HEK293 (cell line): ENCODE measurements at regions not wholly inside any gene's neighbourhood (a gene's known extent, or its start where the extent isn't known, plus 50 kb on each side); places are given as distances from the start of the nearest gene placed in this dataset.

Experiments used
- CTCF ChIA-PET: fragments of 350-600 bp; formaldehyde crosslinking; extraction: SDS; loops from one replicate; lab custom pipeline; 2021; ENCODE audit warnings: antibody characterized with exemption; lab: Yijun Ruan, JAX
- POLR2A ChIA-PET: fragments of 300-600 bp; formaldehyde crosslinking; extraction: SDS; loops from one replicate; lab custom pipeline; 2020; ENCODE audit warnings: antibody characterized with exemption, inconsistent platforms; lab: Yijun Ruan, JAX
- H3K27ac ChIP-seq: fragments of 200-500 bp; sonication (Bioruptor generic); 2 replicates; pipeline ENCODE4 v1.5.1; 2014; ENCODE audit warnings: low read depth, low read length, control low read depth, inconsistent platforms; ENCODE audit errors: extremely low read depth
- H3K36me3 ChIP-seq, 2 experiments: fragments of 200-500 bp in 1 of 2; sonication (Bioruptor generic) in 1 of 2; 1 replicate in 1 of 2; 2 replicates in 1 of 2; pipeline ENCODE4 v1.5.1; 2014 to 2017; ENCODE audit warnings: inconsistent platforms in 2 of 2, low read length in 2 of 2; ENCODE audit not compliant: control insufficient read depth in 2 of 2, insufficient read depth in 1 of 2
- H3K4me1 ChIP-seq: fragments of 200-500 bp; sonication (Bioruptor generic); 2 replicates; pipeline ENCODE4 v1.5.1; 2014; ENCODE audit warnings: mild to moderate bottlenecking, low read length, inconsistent platforms; ENCODE audit not compliant: control insufficient read depth, insufficient read depth
- H3K4me3 ChIP-seq: 2 replicates; pipeline ENCODE4 v1.5.1; 2011; ENCODE audit warnings: low read depth, mild to moderate bottlenecking, control low read depth, low read length, moderate library complexity
- H3K9me3 ChIP-seq: fragments of 200-500 bp; sonication (Bioruptor generic); 2 replicates; pipeline ENCODE4 v1.5.1; 2014; ENCODE audit warnings: low read depth, low read length, inconsistent platforms; ENCODE audit not compliant: control insufficient read depth, insufficient read depth
- GLIS2 ChIP-seq: fragments of 450-650 bp; formaldehyde crosslinking; IDR thresholded peaks from 2 replicates; pipeline ENCODE4 v1.5.1; 2016; ENCODE audit warnings: missing biosample characterization, missing genetic modification characterization
- IKZF3 ChIP-seq: fragments of 450-650 bp; IDR thresholded peaks from 2 replicates; pipeline ENCODE4 v1.5.0; 2018; ENCODE audit warnings: missing biosample characterization, mild to moderate bottlenecking, missing genetic modification characterization, moderate library complexity
- KLF1 ChIP-seq: fragments of 450-650 bp; formaldehyde crosslinking; IDR thresholded peaks from 2 replicates; pipeline ENCODE4 v1.5.1; 2016; ENCODE audit warnings: missing biosample characterization, missing genetic modification characterization
- RBAK ChIP-seq: fragments of 450-650 bp; formaldehyde crosslinking; IDR thresholded peaks from 2 replicates; pipeline ENCODE4 v1.5.1; 2016; ENCODE audit warnings: missing biosample characterization, missing genetic modification characterization
- TCF7L2 ChIP-seq: IDR thresholded peaks from 2 replicates; pipeline ENCODE4 v1.6.1; 2011; ENCODE audit warnings: low read depth, mild to moderate bottlenecking, inconsistent platforms, low read length, moderate library complexity, borderline replicate concordance
- ZIC2 ChIP-seq: fragments of 450-650 bp; formaldehyde crosslinking; IDR thresholded peaks from 2 replicates; pipeline ENCODE4 v1.5.1; 2016; ENCODE audit warnings: missing biosample characterization, missing genetic modification characterization
- ZNF174 ChIP-seq: fragments of 450-650 bp; formaldehyde crosslinking; IDR thresholded peaks from 2 replicates; pipeline ENCODE4 v1.5.0; 2017; ENCODE audit warnings: missing biosample characterization, mild to moderate bottlenecking, missing genetic modification characterization
- ZNF221 ChIP-seq: fragments of 450-650 bp; formaldehyde crosslinking; IDR thresholded peaks from 2 replicates; pipeline ENCODE4 v1.5.1; 2017; ENCODE audit warnings: missing biosample characterization, missing genetic modification characterization, borderline replicate concordance
- ZNF274 ChIP-seq, 2 experiments: fragments of 200-500 bp in 1 of 2; fragments of 450-650 bp in 1 of 2; sonication (Bioruptor generic) in 1 of 2; formaldehyde crosslinking in 1 of 2; IDR thresholded peaks; 2 replicates each; pipeline versions ENCODE4 v1.5.1 to v1.6.1; 2014 to 2016; ENCODE audit warnings: borderline replicate concordance in 1 of 2, inconsistent platforms in 1 of 2, low read length in 1 of 2, missing biosample characterization in 1 of 2, missing genetic modification characterization in 1 of 2
- ZNF37A ChIP-seq: fragments of 450-650 bp; IDR thresholded peaks from 2 replicates; pipeline ENCODE4 v1.5.1; 2018; ENCODE audit warnings: missing biosample characterization, missing genetic modification characterization
- ZNF433 ChIP-seq: fragments of 450-650 bp; formaldehyde crosslinking; IDR thresholded peaks from 2 replicates; pipeline ENCODE4 v1.5.1; 2016; ENCODE audit warnings: missing biosample characterization, missing genetic modification characterization, low read depth
- ZNF529 ChIP-seq: fragments of 450-650 bp; formaldehyde crosslinking; IDR thresholded peaks from 2 replicates; pipeline ENCODE4 v1.5.1; 2017; ENCODE audit warnings: missing genetic modification characterization, missing biosample characterization; ENCODE audit not compliant: insufficient replicate concordance
- ZNF530 ChIP-seq: fragments of 450-650 bp; formaldehyde crosslinking; IDR thresholded peaks from 2 replicates; pipeline ENCODE4 v1.5.1; 2016; ENCODE audit warnings: low read depth, missing biosample characterization, missing genetic modification characterization
- ZNF555 ChIP-seq: fragments of 450-650 bp; formaldehyde crosslinking; conservative IDR thresholded peaks from 2 replicates; pipeline ENCODE4 v1.5.1; 2017; ENCODE audit warnings: missing biosample characterization, mild to moderate bottlenecking, missing genetic modification characterization, inconsistent platforms
- ZNF585B ChIP-seq: fragments of 450-650 bp; formaldehyde crosslinking; IDR thresholded peaks from 2 replicates; pipeline ENCODE4 v1.5.1; 2016; ENCODE audit warnings: missing biosample characterization, missing genetic modification characterization
- ZNF621 ChIP-seq: fragments of 450-650 bp; formaldehyde crosslinking; IDR thresholded peaks from 2 replicates; pipeline ENCODE4 v1.5.1; 2017; ENCODE audit warnings: missing biosample characterization, missing genetic modification characterization
- ZNF626 ChIP-seq: fragments of 450-650 bp; sonication (Bioruptor Pico); formaldehyde crosslinking; IDR thresholded peaks from 2 replicates; pipeline ENCODE4 v1.5.1; 2018; ENCODE audit warnings: missing biosample characterization, missing genetic modification characterization, inconsistent platforms
- ZNF670 ChIP-seq: fragments of 450-650 bp; formaldehyde crosslinking; IDR thresholded peaks from 2 replicates; pipeline ENCODE4 v1.5.1; 2016; ENCODE audit warnings: missing biosample characterization, missing genetic modification characterization, low read depth
- ZNF707 ChIP-seq: fragments of 450-650 bp; formaldehyde crosslinking; IDR thresholded peaks from 2 replicates; pipeline ENCODE4 v1.5.1; 2016; ENCODE audit warnings: missing biosample characterization, missing genetic modification characterization
- ZNF843 ChIP-seq: fragments of 450-650 bp; formaldehyde crosslinking; IDR thresholded peaks from 2 replicates; pipeline ENCODE4 v1.5.1; 2016; ENCODE audit warnings: missing biosample characterization, missing genetic modification characterization
- ZSCAN30 ChIP-seq: fragments of 450-650 bp; IDR thresholded peaks from 2 replicates; pipeline ENCODE4 v1.5.1; 2018; ENCODE audit warnings: missing biosample characterization, mild to moderate bottlenecking, missing genetic modification characterization, moderate library complexity
- ZXDB ChIP-seq: fragments of 450-650 bp; formaldehyde crosslinking; IDR thresholded peaks from 2 replicates; pipeline ENCODE4 v1.5.1; 2016; ENCODE audit warnings: missing biosample characterization, missing genetic modification characterization
- TF ChIP-seq, protein P1 (sequence below): fragments of 450-650 bp; formaldehyde crosslinking; conservative IDR thresholded peaks from 2 replicates; pipeline ENCODE4 v1.5.1; 2016; ENCODE audit warnings: low read depth, missing biosample characterization, missing genetic modification characterization
- TF ChIP-seq, protein P2 (sequence below): fragments of 450-650 bp; formaldehyde crosslinking; IDR thresholded peaks from 2 replicates; pipeline ENCODE4 v1.5.1; 2016; ENCODE audit warnings: missing biosample characterization, missing genetic modification characterization
- TF ChIP-seq, protein P3 (sequence below): fragments of 450-650 bp; formaldehyde crosslinking; IDR thresholded peaks from 2 replicates; pipeline ENCODE4 v1.5.0; 2017; ENCODE audit warnings: missing biosample characterization, missing genetic modification characterization, borderline replicate concordance
- TF ChIP-seq, protein P4 (sequence below): fragments of 450-650 bp; formaldehyde crosslinking; IDR thresholded peaks from 2 replicates; pipeline ENCODE4 v1.5.1; 2016; ENCODE audit warnings: missing biosample characterization, missing genetic modification characterization, borderline replicate concordance

DNA sequence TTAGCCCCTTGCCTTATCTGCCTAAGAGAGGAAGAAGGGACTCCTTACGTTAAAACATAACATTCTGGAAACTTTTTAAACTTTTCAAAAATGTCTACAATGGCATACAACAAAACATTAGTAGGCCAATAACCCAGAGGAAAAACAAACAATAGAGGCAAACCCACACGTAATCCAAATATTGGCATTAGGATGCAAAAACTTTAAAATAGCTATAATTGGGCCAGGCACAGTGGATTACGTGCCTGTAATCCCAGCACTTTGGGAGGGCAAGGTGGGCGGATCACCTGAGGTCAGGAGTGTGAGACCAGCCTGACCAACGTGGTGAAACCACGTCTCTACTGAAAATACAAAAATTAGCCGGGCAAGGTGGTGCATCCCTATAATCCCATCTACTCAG lies 134.9 kb downstream of the AQP9 start:
- Histone ChIP-seq H3K9me3 (no peaks in the 10 kb centered on the region), H3K4me1 (no peaks in the 10 kb centered on the region), H3K27ac (no peak overlapping the region), H3K4me3 (no peak overlapping the region), H3K36me3 (no peaks in the 10 kb centered on the region)
- POLR2A ChIA-PET: no interaction called here
- CTCF ChIA-PET: interaction anchor here (0.6 kb wide), 1 partner anchor 59 kb away, joined by 4 read pairs; no protein-coding TSS in a partner anchor
- TF ChIP-seq, protein P1, sequence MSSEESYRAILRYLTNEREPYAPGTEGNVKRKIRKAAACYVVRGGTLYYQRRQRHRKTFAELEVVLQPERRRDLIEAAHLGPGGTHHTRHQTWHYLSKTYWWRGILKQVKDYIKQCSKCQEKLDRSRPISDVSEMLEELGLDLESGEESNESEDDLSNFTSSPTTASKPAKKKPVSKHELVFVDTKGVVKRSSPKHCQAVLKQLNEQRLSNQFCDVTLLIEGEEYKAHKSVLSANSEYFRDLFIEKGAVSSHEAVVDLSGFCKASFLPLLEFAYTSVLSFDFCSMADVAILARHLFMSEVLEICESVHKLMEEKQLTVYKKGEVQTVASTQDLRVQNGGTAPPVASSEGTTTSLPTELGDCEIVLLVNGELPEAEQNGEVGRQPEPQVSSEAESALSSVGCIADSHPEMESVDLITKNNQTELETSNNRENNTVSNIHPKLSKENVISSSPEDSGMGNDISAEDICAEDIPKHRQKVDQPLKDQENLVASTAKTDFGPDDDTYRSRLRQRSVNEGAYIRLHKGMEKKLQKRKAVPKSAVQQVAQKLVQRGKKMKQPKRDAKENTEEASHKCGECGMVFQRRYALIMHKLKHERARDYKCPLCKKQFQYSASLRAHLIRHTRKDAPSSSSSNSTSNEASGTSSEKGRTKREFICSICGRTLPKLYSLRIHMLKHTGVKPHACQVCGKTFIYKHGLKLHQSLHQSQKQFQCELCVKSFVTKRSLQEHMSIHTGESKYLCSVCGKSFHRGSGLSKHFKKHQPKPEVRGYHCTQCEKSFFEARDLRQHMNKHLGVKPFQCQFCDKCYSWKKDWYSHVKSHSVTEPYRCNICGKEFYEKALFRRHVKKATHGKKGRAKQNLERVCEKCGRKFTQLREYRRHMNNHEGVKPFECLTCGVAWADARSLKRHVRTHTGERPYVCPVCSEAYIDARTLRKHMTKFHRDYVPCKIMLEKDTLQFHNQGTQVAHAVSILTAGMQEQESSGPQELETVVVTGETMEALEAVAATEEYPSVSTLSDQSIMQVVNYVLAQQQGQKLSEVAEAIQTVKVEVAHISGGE: no peak
- TF ChIP-seq GLIS2 (tag by site-specific recombination) (no peak), ZNF621 (no peak), ZIC2 (tag by site-specific recombination) (no peak), ZNF670 (tag by site-specific recombination) (no peak), ZNF529 (tag by site-specific recombination) (no peak), ZNF707 (tag by site-specific recombination) (no peak), ZXDB (tag by site-specific recombination) (no peak), KLF1 (tag by site-specific recombination) (no peak), ZNF626 (tag by site-specific recombination) (no peak), ZNF37A (tag by site-specific recombination) (no peak), IKZF3 (tag by site-specific recombination) (no peak), RBAK (no peak), ZNF555 (tag by site-specific recombination) (no peak), ZSCAN30 (tag by site-specific recombination) (no peak), ZNF585B (tag by site-specific recombination) (no peak), ZNF530 (tag by site-specific recombination) (no peak)
- TF ChIP-seq, protein P2, sequence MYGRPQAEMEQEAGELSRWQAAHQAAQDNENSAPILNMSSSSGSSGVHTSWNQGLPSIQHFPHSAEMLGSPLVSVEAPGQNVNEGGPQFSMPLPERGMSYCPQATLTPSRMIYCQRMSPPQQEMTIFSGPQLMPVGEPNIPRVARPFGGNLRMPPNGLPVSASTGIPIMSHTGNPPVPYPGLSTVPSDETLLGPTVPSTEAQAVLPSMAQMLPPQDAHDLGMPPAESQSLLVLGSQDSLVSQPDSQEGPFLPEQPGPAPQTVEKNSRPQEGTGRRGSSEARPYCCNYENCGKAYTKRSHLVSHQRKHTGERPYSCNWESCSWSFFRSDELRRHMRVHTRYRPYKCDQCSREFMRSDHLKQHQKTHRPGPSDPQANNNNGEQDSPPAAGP (tag by site-specific recombination): no peak
- TF ChIP-seq, all 188 proteins: peak for 0

DNA sequence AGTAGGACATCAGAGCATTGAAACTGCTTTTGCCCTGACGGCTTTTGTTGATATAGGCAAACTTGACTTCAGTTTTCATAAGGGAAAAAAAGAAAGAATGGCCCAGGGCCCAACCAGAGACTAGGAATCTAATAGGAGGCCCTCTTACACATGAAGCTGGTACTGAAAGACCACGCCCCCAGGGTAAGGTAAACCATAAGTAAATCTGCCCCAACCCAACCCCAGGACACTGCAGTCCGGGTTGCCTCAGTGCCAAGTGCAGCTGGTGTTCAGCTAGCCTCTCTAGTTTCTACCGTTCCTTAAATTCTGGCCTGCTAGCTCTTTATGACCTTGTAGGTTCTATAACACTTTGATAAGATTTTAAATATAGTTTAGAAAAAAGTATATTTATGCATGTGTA lies 136.7 kb downstream of the AQP9 start:
- Histone ChIP-seq H3K27ac (no peak overlapping the region), H3K36me3 (no peaks in the 10 kb centered on the region), H3K4me1 (no peaks in the 10 kb centered on the region), H3K4me3 (no peak overlapping the region), H3K9me3 (no peaks in the 10 kb centered on the region)
- POLR2A ChIA-PET: no interaction called here
- CTCF ChIA-PET: interaction anchor here (0.5 kb wide), 1 partner anchor 348 kb away, joined by 3 read pairs; no protein-coding TSS in a partner anchor
- TF ChIP-seq ZNF174 (tag by site-specific recombination): no peak
- no peak for TF ChIP-seq ZNF37A (tag by site-specific recombination)
- TF ChIP-seq, protein P3, sequence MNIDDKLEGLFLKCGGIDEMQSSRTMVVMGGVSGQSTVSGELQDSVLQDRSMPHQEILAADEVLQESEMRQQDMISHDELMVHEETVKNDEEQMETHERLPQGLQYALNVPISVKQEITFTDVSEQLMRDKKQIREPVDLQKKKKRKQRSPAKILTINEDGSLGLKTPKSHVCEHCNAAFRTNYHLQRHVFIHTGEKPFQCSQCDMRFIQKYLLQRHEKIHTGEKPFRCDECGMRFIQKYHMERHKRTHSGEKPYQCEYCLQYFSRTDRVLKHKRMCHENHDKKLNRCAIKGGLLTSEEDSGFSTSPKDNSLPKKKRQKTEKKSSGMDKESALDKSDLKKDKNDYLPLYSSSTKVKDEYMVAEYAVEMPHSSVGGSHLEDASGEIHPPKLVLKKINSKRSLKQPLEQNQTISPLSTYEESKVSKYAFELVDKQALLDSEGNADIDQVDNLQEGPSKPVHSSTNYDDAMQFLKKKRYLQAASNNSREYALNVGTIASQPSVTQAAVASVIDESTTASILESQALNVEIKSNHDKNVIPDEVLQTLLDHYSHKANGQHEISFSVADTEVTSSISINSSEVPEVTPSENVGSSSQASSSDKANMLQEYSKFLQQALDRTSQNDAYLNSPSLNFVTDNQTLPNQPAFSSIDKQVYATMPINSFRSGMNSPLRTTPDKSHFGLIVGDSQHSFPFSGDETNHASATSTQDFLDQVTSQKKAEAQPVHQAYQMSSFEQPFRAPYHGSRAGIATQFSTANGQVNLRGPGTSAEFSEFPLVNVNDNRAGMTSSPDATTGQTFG (tag by site-specific recombination): no peak
- no peak for TF ChIP-seq ZNF843 (tag by site-specific recombination)
- no peak for TF ChIP-seq TCF7L2
- TF ChIP-seq, protein P4, sequence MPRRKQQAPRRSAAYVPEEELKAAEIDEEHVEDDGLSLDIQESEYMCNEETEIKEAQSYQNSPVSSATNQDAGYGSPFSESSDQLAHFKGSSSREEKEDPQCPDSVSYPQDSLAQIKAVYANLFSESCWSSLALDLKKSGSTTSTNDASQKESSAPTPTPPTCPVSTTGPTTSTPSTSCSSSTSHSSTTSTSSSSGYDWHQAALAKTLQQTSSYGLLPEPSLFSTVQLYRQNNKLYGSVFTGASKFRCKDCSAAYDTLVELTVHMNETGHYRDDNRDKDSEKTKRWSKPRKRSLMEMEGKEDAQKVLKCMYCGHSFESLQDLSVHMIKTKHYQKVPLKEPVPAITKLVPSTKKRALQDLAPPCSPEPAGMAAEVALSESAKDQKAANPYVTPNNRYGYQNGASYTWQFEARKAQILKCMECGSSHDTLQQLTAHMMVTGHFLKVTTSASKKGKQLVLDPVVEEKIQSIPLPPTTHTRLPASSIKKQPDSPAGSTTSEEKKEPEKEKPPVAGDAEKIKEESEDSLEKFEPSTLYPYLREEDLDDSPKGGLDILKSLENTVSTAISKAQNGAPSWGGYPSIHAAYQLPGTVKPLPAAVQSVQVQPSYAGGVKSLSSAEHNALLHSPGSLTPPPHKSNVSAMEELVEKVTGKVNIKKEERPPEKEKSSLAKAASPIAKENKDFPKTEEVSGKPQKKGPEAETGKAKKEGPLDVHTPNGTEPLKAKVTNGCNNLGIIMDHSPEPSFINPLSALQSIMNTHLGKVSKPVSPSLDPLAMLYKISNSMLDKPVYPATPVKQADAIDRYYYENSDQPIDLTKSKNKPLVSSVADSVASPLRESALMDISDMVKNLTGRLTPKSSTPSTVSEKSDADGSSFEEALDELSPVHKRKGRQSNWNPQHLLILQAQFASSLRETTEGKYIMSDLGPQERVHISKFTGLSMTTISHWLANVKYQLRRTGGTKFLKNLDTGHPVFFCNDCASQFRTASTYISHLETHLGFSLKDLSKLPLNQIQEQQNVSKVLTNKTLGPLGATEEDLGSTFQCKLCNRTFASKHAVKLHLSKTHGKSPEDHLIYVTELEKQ (tag by site-specific recombination): no peak
- no peak for TF ChIP-seq ZNF433
- TF ChIP-seq ZXDB (tag by site-specific recombination): no peak
- TF ChIP-seq ZNF274 (IDR thresholded peaks at IDR 0.05; ENCODE audit: low read length): no peak
- TF ChIP-seq ZNF274 (tag by site-specific recombination; IDR thresholded peaks at IDR 0.05; ENCODE audit: borderline replicate concordance): no peak
- no peak for TF ChIP-seq ZNF221 (tag by site-specific recombination)
